ENCODE measurements at regions not wholly inside any gene's neighbourhood (a gene's known extent, or its start where the extent isn't known, plus 50 kb on each side); places are given as distances from the start of the nearest gene placed in this dataset.

DNA sequence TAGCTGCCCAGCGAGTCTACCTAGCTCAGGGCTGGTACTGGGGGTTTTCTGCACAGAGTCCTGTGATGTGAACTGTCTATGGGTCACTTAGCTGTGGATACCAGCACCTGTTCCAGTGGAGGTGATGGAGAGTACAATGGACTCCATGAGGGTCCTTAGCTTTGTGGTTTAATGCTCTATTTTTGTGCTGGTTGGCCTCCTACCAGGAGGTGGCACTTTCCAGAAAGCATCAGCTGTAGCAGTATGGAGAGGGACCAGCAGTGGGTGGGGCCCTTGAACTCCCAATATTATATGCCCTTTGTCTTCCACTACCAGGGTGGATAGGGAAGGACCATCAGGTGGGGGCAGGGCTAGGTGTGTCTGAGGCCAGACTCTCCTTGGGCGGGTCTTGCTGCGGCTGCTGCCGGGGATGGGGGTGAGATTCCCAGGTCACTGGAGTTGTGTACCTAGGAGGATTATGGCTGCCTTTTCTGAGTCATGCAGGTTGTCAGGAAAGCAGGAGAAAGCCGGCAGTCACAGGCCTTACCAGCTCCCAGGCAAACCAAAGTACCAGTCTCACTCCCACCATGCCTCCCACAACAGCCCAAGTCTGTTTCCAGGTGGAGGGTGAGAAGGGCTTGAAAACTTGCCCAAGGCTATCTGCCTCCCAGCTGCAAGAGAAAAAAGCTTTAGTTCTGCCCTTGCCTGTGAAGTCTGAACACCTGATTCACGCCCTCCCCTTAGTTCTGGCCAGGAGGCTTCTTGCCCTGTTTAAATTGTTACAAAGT is 163.0 kb upstream of the NUDT4 start:
- H3K27me3 Mint-ChIP-seq (ENCODE audit: low read depth) = no peaks in the 10 kb centered on the region
- no peaks in the 10 kb centered on the region for H3K36me3 Mint-ChIP-seq (ENCODE audit: low read depth)
- no peaks in the 10 kb centered on the region for H3K4me1 Mint-ChIP-seq (ENCODE audit: low read depth)
- TF ChIP-seq, protein P1, sequence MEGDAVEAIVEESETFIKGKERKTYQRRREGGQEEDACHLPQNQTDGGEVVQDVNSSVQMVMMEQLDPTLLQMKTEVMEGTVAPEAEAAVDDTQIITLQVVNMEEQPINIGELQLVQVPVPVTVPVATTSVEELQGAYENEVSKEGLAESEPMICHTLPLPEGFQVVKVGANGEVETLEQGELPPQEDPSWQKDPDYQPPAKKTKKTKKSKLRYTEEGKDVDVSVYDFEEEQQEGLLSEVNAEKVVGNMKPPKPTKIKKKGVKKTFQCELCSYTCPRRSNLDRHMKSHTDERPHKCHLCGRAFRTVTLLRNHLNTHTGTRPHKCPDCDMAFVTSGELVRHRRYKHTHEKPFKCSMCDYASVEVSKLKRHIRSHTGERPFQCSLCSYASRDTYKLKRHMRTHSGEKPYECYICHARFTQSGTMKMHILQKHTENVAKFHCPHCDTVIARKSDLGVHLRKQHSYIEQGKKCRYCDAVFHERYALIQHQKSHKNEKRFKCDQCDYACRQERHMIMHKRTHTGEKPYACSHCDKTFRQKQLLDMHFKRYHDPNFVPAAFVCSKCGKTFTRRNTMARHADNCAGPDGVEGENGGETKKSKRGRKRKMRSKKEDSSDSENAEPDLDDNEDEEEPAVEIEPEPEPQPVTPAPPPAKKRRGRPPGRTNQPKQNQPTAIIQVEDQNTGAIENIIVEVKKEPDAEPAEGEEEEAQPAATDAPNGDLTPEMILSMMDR (IDR thresholded peaks at IDR 0.05) = no peak
- H3K27ac Mint-ChIP-seq (ENCODE audit: unreplicated experiment) = no peak overlapping the region
- DNase-seq (ENCODE audit: low spot score) = no peak
- H3K4me3 Mint-ChIP-seq (ENCODE audit: unreplicated experiment) = no peak overlapping the region
- H3K9me3 Mint-ChIP-seq (ENCODE audit: low read depth) = peaks cover 8% of the 10 kb centered on the region

DNA sequence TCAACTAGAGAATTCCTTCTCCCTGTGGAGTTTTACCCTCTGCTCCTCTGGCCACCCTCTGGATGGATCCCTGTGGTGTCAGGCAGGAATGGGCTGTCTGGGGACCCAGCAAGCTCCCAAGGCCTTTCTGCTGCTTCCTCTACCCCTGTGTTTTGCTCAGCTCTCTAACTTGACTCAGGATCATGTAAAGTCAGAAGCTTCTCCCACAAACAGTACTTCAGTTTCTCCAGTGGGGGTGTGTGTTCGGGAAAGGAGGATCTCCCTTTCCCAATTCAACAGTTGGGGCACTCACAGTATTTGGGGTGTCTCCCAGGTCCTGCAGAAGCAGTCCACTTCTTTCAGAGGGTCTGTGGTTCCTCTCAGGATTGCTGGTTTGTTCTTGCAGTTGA is 162.4 kb upstream of the NUDT4 start:
- Mint-ChIP-seq H3K27me3 (ENCODE audit: low read depth) (no peaks in the 10 kb centered on the region), H3K27ac (ENCODE audit: unreplicated experiment) (no peak overlapping the region), H3K9me3 (ENCODE audit: low read depth) (peaks cover 6% of the 10 kb centered on the region), H3K4me3 (ENCODE audit: unreplicated experiment) (no peak overlapping the region), H3K36me3 (ENCODE audit: low read depth) (no peaks in the 10 kb centered on the region), H3K4me1 (ENCODE audit: low read depth) (no peaks in the 10 kb centered on the region)
- no peak for DNase-seq (ENCODE audit: low spot score)
- TF ChIP-seq, protein P1 (IDR thresholded peaks at IDR 0.05) = no peak

DNA sequence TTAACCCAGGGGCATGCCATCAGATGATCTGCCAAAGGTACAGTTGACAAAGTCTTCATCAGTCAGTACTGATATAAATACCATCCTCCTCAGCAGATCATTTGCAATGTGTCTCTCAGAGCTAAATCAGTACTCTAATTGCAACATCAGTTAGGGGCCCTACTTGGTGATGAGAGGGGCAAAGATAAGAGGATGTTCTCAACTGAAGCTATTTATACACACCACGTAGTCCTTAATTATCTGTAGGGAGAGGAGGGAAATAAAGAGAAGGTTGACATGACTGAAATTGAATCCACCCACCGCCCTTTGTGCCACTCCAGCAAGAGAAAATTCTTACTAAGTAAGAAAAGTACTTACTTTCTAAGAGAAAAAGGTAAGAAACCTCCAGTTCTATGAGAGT is 157.8 kb upstream of the NUDT4 start:
- no peaks in the 10 kb centered on the region for H3K27me3 Mint-ChIP-seq (ENCODE audit: low read depth)
- no peaks in the 10 kb centered on the region for H3K9me3 Mint-ChIP-seq (ENCODE audit: low read depth)
- no peaks in the 10 kb centered on the region for H3K36me3 Mint-ChIP-seq (ENCODE audit: low read depth)
- peaks cover 10% of the 10 kb centered on the region for H3K4me1 Mint-ChIP-seq (ENCODE audit: low read depth)
- no peak overlapping the region for H3K4me3 Mint-ChIP-seq (ENCODE audit: unreplicated experiment)
- no peak for DNase-seq (ENCODE audit: low spot score)
- no peak overlapping the region for H3K27ac Mint-ChIP-seq (ENCODE audit: unreplicated experiment)
- TF ChIP-seq, protein P1 (IDR thresholded peaks at IDR 0.05) = no peak

DNA sequence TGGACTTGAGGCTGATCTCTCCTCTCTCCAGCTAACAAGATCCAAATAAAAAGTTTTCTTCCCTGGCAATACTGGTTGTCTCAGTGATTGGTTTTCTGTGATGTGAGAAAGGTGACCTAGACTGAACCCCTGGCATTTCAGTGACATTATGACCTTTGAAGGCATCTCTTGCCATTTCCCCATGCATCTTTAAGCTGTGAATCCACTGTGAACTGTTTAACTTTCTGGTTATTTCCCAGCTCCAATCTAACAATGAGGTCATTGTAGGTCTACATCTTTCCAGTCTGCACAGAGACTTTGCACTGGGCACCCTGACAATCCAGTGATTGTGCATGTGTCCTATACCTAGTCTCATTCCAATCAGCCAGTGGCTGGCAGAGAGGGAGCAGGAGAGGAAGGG is 155.9 kb upstream of the NUDT4 start:
- Mint-ChIP-seq H3K9me3 (ENCODE audit: low read depth) (no peaks in the 10 kb centered on the region), H3K27ac (ENCODE audit: unreplicated experiment) (no peak overlapping the region), H3K4me1 (ENCODE audit: low read depth) (peaks cover 10% of the 10 kb centered on the region), H3K36me3 (ENCODE audit: low read depth) (no peaks in the 10 kb centered on the region), H3K27me3 (ENCODE audit: low read depth) (no peaks in the 10 kb centered on the region), H3K4me3 (ENCODE audit: unreplicated experiment) (no peak overlapping the region)
- no peak for DNase-seq (ENCODE audit: low spot score)
- TF ChIP-seq, protein P1 (IDR thresholded peaks at IDR 0.05) = no peak

DNA sequence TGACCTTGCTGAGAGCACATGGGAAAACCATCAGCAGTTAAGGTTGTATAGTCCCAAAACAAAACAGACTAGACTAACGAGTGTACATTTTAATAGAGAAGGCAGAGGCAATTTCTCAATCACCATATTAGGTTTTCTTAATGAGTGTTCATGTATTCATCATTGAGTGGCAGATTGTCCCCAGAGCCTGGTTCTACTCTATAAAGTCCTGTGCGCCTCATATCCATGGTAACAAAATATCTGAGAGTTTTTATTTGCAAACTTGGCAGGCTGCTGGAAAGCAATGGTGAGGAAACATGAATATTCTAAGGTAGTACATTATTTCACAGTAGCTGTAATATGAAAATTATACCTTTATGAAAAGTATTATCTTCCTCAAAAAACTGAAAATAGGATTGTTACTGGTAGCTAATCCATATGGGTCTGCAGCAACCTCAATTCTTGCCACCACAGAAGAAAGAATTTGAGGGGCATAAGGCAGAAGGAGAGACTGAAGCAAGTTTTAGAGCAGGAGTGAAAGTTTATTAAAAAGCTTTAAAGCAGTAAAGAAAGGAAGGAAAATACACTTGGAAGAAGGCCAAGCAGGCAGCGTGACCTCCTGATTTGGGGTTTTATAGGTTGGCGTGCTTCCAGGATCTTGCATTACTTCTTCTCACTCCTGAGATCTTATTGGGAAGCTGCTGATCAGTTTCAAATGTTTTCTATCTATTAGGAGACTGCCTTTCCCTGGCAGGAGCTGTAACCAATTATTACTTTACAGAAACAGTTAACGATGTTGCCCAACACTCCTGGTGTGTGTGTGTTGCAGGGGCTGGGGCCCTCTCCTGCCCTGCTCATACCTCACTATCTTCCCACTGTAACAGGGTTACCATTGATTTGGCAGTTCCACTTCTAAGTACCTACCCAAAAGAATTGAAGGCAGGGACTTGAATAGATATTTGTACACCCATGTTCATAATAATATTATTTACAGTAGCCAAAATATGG is 154.0 kb upstream of the NUDT4 start:
- H3K36me3 Mint-ChIP-seq (ENCODE audit: low read depth) = peaks cover 5% of the 10 kb centered on the region
- H3K4me3 Mint-ChIP-seq (ENCODE audit: unreplicated experiment) = no peak overlapping the region
- TF ChIP-seq, protein P1 (IDR thresholded peaks at IDR 0.05) = no peak
- no peaks in the 10 kb centered on the region for H3K27me3 Mint-ChIP-seq (ENCODE audit: low read depth)
- DNase-seq (ENCODE audit: low spot score) = no peak
- H3K27ac Mint-ChIP-seq (ENCODE audit: unreplicated experiment) = peak overlapping the region; percentile 42
- H3K4me1 Mint-ChIP-seq (ENCODE audit: low read depth) = peaks cover 10% of the 10 kb centered on the region
- H3K9me3 Mint-ChIP-seq (ENCODE audit: low read depth) = peaks cover 9% of the 10 kb centered on the region
